ENCODE measurements at regions not wholly inside any gene's neighbourhood (a gene's known extent, or its start where the extent isn't known, plus 50 kb on each side); places are given as distances from the start of the nearest gene placed in this dataset.

DNA sequence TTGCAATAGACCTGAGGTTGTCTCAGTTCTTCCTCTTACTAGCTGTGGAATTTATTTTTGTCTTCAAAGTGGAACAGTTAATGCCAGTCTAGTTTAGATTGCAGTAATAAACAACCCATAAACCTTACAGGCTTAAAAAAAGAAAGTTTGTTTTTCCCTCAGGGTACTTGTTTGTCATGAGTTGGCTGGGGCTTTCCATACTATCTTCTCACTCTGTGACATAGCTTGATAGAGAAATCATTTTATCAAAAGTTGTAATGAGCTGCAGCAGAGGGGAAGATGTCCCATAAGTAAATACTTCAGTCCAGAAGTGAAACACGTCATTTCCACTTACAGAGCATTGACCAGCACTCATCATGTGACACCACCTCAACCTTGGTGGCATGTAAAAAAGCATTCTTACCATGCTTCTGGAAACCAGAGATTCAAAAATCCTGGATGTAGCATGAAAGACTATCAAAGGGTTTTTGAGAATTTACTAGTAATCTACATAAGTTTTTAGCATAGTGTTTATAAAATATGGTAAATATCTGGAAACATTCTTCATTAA is 62.8 kb upstream of the COL11A1 start:
- no peak for TF ChIP-seq EZH2 (IDR thresholded peaks at IDR 0.05)
- no peak for TF ChIP-seq POLR2AphosphoS5 (IDR thresholded peaks at IDR 0.05; ENCODE audit: borderline replicate concordance, low read depth, low read length)
